HEK293T (cell line): ENCODE measurements at regions not wholly inside any gene's neighbourhood (a gene's known extent, or its start where the extent isn't known, plus 50 kb on each side); places are given as distances from the start of the nearest gene placed in this dataset.

Experiments used
- CTCF ChIA-PET: fragments of 350-600 bp; formaldehyde crosslinking; extraction: SDS; loops from one replicate; lab custom pipeline; 2021; ENCODE audit warnings: antibody characterized with exemption, inconsistent platforms; lab: Yijun Ruan, JAX
- POLR2A ChIA-PET: fragments of 350-600 bp; formaldehyde crosslinking; extraction: SDS; loops from one replicate; lab custom pipeline; 2020; ENCODE audit warnings: antibody characterized with exemption, inconsistent platforms; lab: Yijun Ruan, JAX
- DNase-seq: peaks from one replicate; pipeline ENCODE4 v3.0.0; 2012; ENCODE audit warnings: mixed read lengths; ENCODE audit errors: extremely low spot score
- ARNT ChIP-seq: fragments of 450-650 bp; IDR thresholded peaks from 2 replicates; pipeline ENCODE4 v1.6.1; 2017; ENCODE audit warnings: mild to moderate bottlenecking
- BHLHE40 ChIP-seq: fragments of 450-650 bp; IDR thresholded peaks from 2 replicates; pipeline ENCODE4 v1.6.1; 2016; ENCODE audit warnings: mild to moderate bottlenecking, moderate library complexity, borderline replicate concordance
- CTBP1 ChIP-seq: fragments of 450-650 bp; IDR thresholded peaks from 2 replicates; pipeline ENCODE4 v1.6.1; 2016; ENCODE audit warnings: borderline replicate concordance
- ELF4 ChIP-seq: fragments of 450-650 bp; IDR thresholded peaks from 2 replicates; pipeline ENCODE4 v1.6.1; 2017; ENCODE audit warnings: antibody characterized with exemption
- FOXA1 ChIP-seq: fragments of 450-650 bp; IDR thresholded peaks from 2 replicates; pipeline ENCODE4 v1.6.1; 2016; ENCODE audit warnings: mild to moderate bottlenecking
- FOXK2 ChIP-seq: fragments of 450-650 bp; IDR thresholded peaks from 2 replicates; pipeline ENCODE4 v1.6.1; 2016; ENCODE audit warnings: mild to moderate bottlenecking
- FOXM1 ChIP-seq: fragments of 450-650 bp; IDR thresholded peaks from 2 replicates; pipeline ENCODE4 v1.6.1; 2017; ENCODE audit warnings: mild to moderate bottlenecking, borderline replicate concordance
- HDGF ChIP-seq: fragments of 450-650 bp; IDR thresholded peaks from 2 replicates; pipeline ENCODE4 v1.6.1; 2017; ENCODE audit warnings: antibody characterized with exemption, borderline replicate concordance
- L3MBTL2 ChIP-seq: fragments of 450-650 bp; conservative IDR thresholded peaks from 2 replicates; pipeline ENCODE4 v1.6.1; 2016; ENCODE audit warnings: mild to moderate bottlenecking
- LEF1 ChIP-seq: fragments of 450-650 bp; IDR thresholded peaks from 2 replicates; pipeline ENCODE4 v1.6.1; 2017; ENCODE audit warnings: mild to moderate bottlenecking, borderline replicate concordance
- NFRKB ChIP-seq: fragments of 450-650 bp; IDR thresholded peaks from 2 replicates; pipeline ENCODE4 v1.6.1; 2016; ENCODE audit warnings: mild to moderate bottlenecking, moderate library complexity
- PKNOX1 ChIP-seq: fragments of 450-650 bp; IDR thresholded peaks from 2 replicates; pipeline ENCODE4 v1.6.1; 2016
- SP1 ChIP-seq: fragments of 450-650 bp; IDR thresholded peaks from 2 replicates; pipeline ENCODE4 v1.6.1; 2017
- SUZ12 ChIP-seq: fragments of 450-650 bp; IDR thresholded peaks from 2 replicates; pipeline ENCODE4 v1.6.1; 2016; ENCODE audit warnings: mild to moderate bottlenecking
- TARDBP ChIP-seq: fragments of 450-650 bp; IDR thresholded peaks from 2 replicates; pipeline ENCODE4 v1.6.1; 2016
- ZNF384 ChIP-seq: fragments of 450-650 bp; IDR thresholded peaks from 2 replicates; pipeline ENCODE4 v1.6.1; 2016

DNA sequence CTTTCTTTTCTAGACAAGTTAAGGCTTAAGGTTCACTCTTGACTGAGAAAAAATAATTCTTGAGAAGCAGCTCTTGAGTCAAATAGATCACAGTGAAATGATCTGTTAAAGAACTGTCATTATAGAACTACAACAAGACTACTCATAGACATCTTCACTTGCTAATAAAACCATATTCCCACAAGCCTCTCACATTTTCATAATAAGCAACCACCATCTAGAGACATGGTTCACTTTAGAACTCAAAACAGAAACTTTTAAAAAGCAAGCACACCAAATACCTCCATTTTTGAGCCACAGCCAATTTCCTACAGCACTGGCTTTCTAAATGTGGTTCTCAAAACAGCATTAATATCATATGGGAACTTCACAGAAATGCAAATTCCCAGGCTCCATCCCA lies 309.5 kb downstream of the TMA16 start:
- TF ChIP-seq LEF1 (no peak), SUZ12 (no peak), TARDBP (no peak), ARNT (no peak), ZNF384 (no peak), PKNOX1 (no peak), FOXM1 (no peak), SP1 (no peak)
- DNase-seq, result no peak
- POLR2A ChIA-PET, result no interaction called here
- CTCF ChIA-PET, result no interaction called here

- CTCF ChIA-PET, result no interaction called here
Observed at GRCh38 chr4:163806653-163807052, 312.2 kb downstream of the TMA16 start.

GRCh38 chr4:163808011-163808410 lies 313.5 kb downstream of the TMA16 start:
- CTCF ChIA-PET, result no interaction called here
- DNase-seq, result no peak
- POLR2A ChIA-PET, result no interaction called here
- no peak for TF ChIP-seq FOXA1
- TF ChIP-seq FOXK2, result no peak
- TF ChIP-seq SUZ12, result no peak
- TF ChIP-seq ZNF384, result no peak
- TF ChIP-seq L3MBTL2, result no peak

More at GRCh38 chr4:163806653-163807052, 312.2 kb downstream of the TMA16 start:
- POLR2A ChIA-PET, result no interaction called here
- no peak for DNase-seq
- TF ChIP-seq ARNT (no peak), SP1 (no peak), ZNF384 (no peak), NFRKB (no peak), CTBP1 (no peak), L3MBTL2 (no peak), FOXK2 (no peak), SUZ12 (no peak), LEF1 (no peak), ELF4 (no peak), FOXA1 (no peak), FOXM1 (no peak)

- POLR2A ChIA-PET, result no interaction called here
- TF ChIP-seq FOXK2 (no peak), FOXM1 (no peak), HDGF (no peak), BHLHE40 (no peak), LEF1 (no peak), L3MBTL2 (no peak), SUZ12 (no peak)
- DNase-seq, result no peak
- CTCF ChIA-PET, result no interaction called here
Observed at GRCh38 chr4:163810755-163811154, 316.3 kb downstream of the TMA16 start.

GRCh38 chr4:163815776-163816175 lies 321.3 kb downstream of the TMA16 start:
- ChIA-PET POLR2A (no interaction called here), CTCF (no interaction called here)

DNA sequence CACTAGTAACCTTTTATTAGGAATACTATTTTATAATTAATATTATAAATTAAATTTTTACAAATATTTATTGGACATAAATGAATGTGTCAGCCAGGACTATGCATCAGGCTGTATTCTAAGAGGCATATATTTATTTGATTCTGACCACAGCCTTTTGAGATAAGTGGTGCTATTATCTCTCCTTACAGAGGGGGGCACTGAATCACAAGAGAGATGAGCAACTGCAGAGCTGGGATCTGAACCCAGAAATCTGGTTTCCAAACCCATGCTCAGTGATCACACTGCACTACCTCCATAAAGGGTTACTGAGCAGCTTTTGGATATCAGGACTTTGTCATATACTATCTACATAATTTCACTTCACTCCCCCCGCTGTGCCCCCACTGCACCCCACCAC lies 322.0 kb downstream of the TMA16 start:
- CTCF ChIA-PET, result no interaction called here
- no peak for DNase-seq
- POLR2A ChIA-PET, result no interaction called here
- TF ChIP-seq SP1 (no peak), FOXA1 (no peak), PKNOX1 (no peak), LEF1 (no peak), SUZ12 (no peak), FOXK2 (no peak), BHLHE40 (no peak), NFRKB (no peak), ZNF384 (no peak), ARNT (no peak), FOXM1 (no peak), TARDBP (no peak), ELF4 (no peak)

More at GRCh38 chr4:163815776-163816175, 321.3 kb downstream of the TMA16 start:
- TF ChIP-seq CTBP1 (no peak), FOXM1 (no peak), SUZ12 (no peak), ZNF384 (no peak), PKNOX1 (no peak), ELF4 (no peak), NFRKB (no peak), SP1 (no peak), LEF1 (no peak), HDGF (no peak), FOXK2 (no peak), TARDBP (no peak)
- DNase-seq, result no peak

DNA sequence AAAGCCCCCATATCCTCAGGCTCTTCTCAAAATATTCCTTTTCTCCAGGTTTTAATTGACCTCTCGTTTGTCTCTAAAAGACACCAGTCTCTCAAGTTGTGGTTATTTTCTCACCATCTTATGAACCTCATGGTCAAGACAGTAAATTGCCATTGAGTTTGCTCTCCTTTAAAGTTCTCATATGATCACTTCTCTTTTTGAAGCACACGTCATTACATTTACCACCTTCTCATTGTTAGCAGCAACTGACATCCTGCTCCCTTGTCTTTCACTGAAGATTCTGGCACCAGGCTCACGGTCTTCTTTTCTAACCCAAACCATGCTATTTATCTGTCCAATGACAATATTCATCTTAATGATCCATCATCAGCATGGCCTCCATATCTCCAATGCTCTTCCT lies 324.2 kb downstream of the TMA16 start:
- CTCF ChIA-PET, result no interaction called here
- POLR2A ChIA-PET, result no interaction called here
- no peak for DNase-seq
- TF ChIP-seq ARNT, result no peak
- no peak for TF ChIP-seq TARDBP
- no peak for TF ChIP-seq NFRKB
- TF ChIP-seq HDGF, result no peak
- TF ChIP-seq FOXM1, result no peak
- no peak for TF ChIP-seq PKNOX1
